Kasumi-1 (cell line): ENCODE measurements at regions not wholly inside any gene's neighbourhood (a gene's known extent, or its start where the extent isn't known, plus 50 kb on each side); places are given as distances from the start of the nearest gene placed in this dataset.
"Not testable (repeated sequence)": the region's sequence is repeated elsewhere in the genome, so short reads cannot be mapped to it uniquely, and the experiment has no call there.

Experiments used
- DNase-seq, 2 experiments: peaks; one replicate each; lab custom pipeline; 2025; lab: John Stamatoyannopoulos, UW

DNA sequence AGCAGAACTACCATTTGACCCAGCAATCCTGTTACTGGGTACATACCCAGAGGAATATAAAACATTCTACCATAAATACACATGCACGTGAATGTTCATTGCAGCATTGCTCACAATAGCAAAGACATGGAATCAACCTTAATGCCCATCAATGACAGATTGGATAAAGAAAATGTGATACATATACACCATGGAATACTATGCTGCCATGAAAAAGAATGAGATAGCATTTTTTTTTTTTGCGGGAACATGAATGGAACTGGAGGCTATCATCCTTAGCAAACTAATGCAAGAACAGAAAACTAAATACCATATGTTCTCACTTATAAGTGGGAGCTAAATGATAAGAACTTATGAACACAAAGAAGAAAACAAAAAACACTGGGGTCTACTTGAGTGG is 72.5 kb upstream of the C1GALT1C1 start:
- not testable (repeated sequence) for DNase-seq

DNA sequence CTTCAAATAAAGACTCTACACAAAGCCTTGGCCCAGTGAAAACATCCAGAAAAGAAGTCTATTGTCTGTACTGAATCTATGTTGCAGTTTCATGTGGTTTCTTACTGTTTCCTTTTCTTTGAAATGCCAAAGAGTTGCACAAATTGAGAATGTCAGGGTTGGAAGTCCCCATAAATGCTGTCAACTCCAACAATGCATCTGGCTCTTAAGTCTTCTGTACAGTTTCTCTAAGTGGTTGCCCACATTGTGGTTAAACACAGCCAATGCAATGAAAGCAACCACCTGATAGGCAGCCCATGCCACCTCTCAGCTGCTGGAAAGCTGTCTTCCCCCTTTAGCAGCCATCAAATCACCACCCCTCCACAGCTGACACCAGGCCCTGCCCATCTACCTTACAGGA is 67.2 kb upstream of the C1GALT1C1 start:
- DNase-seq = no peak

DNA sequence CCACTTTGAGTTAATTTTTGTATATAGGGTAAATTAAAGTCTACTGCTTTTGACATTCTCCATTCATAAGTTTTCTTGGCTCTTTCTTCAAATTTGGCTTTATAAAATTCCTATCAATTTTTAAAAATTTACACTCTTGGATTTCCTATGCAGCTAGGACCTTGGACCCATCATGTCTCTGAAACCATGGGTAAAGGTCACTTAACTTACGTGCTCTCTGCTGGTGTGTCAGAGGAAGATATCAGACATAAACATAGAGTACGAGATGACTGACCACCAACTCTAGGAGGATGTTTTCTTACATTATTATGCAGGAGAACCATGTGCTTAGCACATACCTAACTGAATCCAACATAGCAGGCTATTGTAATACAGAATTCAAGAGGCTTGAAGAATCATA is 62.5 kb upstream of the C1GALT1C1 start:
- no peak for DNase-seq

DNA sequence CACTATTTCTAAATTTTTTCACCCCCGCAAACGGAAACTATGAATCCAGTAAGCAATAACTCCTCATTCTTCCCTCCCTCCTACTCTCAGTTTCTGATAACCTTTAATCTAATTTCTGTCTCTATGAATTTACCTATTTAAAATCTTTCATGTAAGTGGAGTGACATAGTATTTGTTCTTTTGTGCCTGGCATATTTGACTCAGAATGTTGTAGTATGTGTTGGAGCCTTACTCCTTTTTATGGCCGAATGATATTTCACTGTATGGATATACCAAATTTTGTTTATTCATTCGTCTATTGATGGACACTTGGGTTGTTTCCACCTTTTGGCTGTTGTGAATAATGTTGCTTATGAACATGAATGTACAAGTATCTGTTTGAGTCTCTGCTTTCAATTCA is 61.1 kb upstream of the C1GALT1C1 start:
- no peak for DNase-seq

DNA sequence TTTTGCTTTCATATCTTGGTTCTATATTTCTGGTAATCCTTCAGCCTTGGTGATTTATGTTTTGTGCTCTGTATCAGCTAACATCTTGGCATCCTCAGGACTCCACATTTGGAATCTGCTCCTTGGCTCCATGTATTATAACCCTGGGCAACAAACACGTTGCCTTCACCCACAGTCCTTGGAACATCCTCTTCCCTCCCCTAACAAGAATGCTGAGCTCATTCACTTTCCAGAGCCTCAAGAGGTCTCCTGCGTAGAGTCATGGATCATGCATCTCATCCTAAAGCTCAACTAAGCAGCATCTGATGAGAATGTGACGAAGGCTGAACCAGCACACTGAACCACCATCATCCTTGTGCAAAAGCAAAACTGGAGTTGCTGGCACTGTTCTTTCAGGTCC is 60.5 kb upstream of the C1GALT1C1 start:
- no peak for DNase-seq

DNA sequence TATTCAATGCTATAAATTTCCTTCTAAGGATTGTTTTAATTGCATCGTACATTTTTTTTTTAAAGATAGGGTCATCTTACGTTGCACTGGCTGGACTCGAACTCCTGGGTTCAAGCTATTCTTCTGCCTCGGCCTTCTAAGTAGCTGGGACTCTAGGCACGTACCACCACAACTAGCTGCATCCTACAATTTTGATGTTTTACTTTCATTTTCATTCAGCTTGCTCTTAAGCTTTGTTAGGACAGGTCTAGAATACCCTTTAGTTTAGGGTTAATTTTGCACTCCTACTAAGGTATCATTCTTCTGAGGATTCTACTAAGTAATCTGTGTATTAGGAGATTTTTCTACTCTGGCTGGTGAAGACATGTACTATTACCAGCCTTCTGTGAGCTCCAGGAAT is 50.2 kb upstream of the C1GALT1C1 start:
- no peak for DNase-seq
